GM12878 (cell line): ENCODE measurements at regions not wholly inside any gene's neighbourhood (a gene's known extent, or its start where the extent isn't known, plus 50 kb on each side); places are given as distances from the start of the nearest gene placed in this dataset.

Experiments
- ATAC-seq: fragments of 200-7000 bp; cut with Tn5 transposase; 3 replicates; pipeline ENCODE4 v1.9.1; 2020; ENCODE audit warnings: mild to moderate bottlenecking, moderate library complexity
- BruUV-seq: library from RNA; stranded (reverse); fragments of 400-500 nt; replicated peaks from 2 replicates; lab custom pipeline; 2021; lab: Mats Ljungman, UMichigan
- CTCF ChIA-PET: fragments of 300-600 bp; sonication (Branson Sonifier 250); formaldehyde crosslinking; extraction: SDS; loops from one replicate; lab custom pipeline; 2021; ENCODE audit warnings: inconsistent platforms; lab: Yijun Ruan, JAX
- POLR2A ChIA-PET: fragments of 350-600 bp; formaldehyde crosslinking; extraction: SDS; loops from one replicate; lab custom pipeline; 2021; ENCODE audit warnings: inconsistent platforms; lab: Charles Lee
- RAD21 ChIA-PET: fragments of 300-600 bp; sonication (Branson Sonifier 250); formaldehyde crosslinking; loops from one replicate; lab custom pipeline; 2023; ENCODE audit warnings: antibody characterized with exemption; ENCODE audit not compliant: unreplicated experiment; lab: Charles Lee
- SMC1A ChIA-PET: fragments of 300-600 bp; sonication (Branson Sonifier 250); formaldehyde crosslinking; loops from one replicate; lab custom pipeline; 2023; ENCODE audit not compliant: unreplicated experiment, uncharacterized antibody; lab: Charles Lee
- DNase-seq: peaks from one replicate; pipeline ENCODE4 v3.0.0-alpha.2; 2011; ENCODE audit warnings: low read depth, low spot score
- FAIRE-seq: peaks from 3 replicates; lab custom pipeline; 2011; peaks lifted over from hg19 to GRCh38; lab: Jason Lieb, UNC
- H2AFZ ChIP-seq: 2 replicates; pipeline ENCODE4 v1.6.0; 2011; ENCODE audit warnings: low read depth, low read length, control low read depth; ENCODE audit not compliant: control insufficient read depth
- H3K27ac ChIP-seq: 2 replicates; pipeline ENCODE4 v1.5.1; 2011; ENCODE audit warnings: control low read depth; ENCODE audit not compliant: control insufficient read depth, insufficient read depth
- H3K27me3 ChIP-seq, 2 experiments: replicated peaks in 1 of 2; 2 replicates each; pipeline versions ENCODE4 v1.6.0 to v1.6.1; 2011; ENCODE audit warnings: low read length in 1 of 2; ENCODE audit not compliant: control insufficient read depth in 2 of 2, insufficient read depth in 2 of 2
- H3K36me3 ChIP-seq, 2 experiments: 2 replicates each; pipeline ENCODE4 v1.5.1; 2011; ENCODE audit warnings: low read length in 1 of 2; ENCODE audit not compliant: control insufficient read depth in 2 of 2, insufficient read depth in 2 of 2
- H3K4me1 ChIP-seq: 2 replicates; pipeline ENCODE4 v1.6.1; 2011; ENCODE audit warnings: mild to moderate bottlenecking, low read length, moderate library complexity, mixed read lengths; ENCODE audit not compliant: control insufficient read depth, insufficient read depth
- H3K4me2 ChIP-seq: 2 replicates; pipeline ENCODE4 v1.6.0; 2011; ENCODE audit warnings: control low read depth; ENCODE audit not compliant: control insufficient read depth, insufficient read depth
- H3K4me3 ChIP-seq: fragments of 200-600 bp; sonication (generic); 2 replicates; pipeline ENCODE4 v1.5.1; 2016
- H3K79me2 ChIP-seq: 2 replicates; pipeline ENCODE4 v1.6.0; 2011; ENCODE audit warnings: low read length; ENCODE audit not compliant: control insufficient read depth, insufficient read depth
- H3K9ac ChIP-seq: 2 replicates; pipeline ENCODE4 v1.8.0; 2011; ENCODE audit warnings: low read length, control low read depth, mixed read lengths; ENCODE audit not compliant: control insufficient read depth, insufficient read depth
- H3K9me3 ChIP-seq: replicated peaks from 3 replicates; pipeline ENCODE4 v1.5.1; 2011; ENCODE audit warnings: mild to moderate bottlenecking, low read length; ENCODE audit not compliant: control insufficient read depth, insufficient read depth
- H4K20me1 ChIP-seq: 2 replicates; pipeline ENCODE4 v1.6.0; 2011; ENCODE audit not compliant: control insufficient read depth, insufficient read depth
- BACH1 ChIP-seq: fragments of 450-650 bp; IDR thresholded peaks from 2 replicates; pipeline ENCODE4 v1.6.1; 2017; ENCODE audit warnings: mild to moderate bottlenecking, borderline replicate concordance
- IRF3 ChIP-seq: fragments of 450-650 bp; IDR thresholded peaks from 2 replicates; pipeline ENCODE4 v1.6.1; 2014; ENCODE audit warnings: mild to moderate bottlenecking
- NFYB ChIP-seq: IDR thresholded peaks from 2 replicates; pipeline ENCODE4 v1.6.1; 2011; ENCODE audit warnings: low read depth, mild to moderate bottlenecking, low read length, improper control_type of control experiment, moderate library complexity; ENCODE audit not compliant: insufficient read depth
- POLR2A ChIP-seq: IDR thresholded peaks from 2 replicates; pipeline ENCODE4 v1.6.1; 2011; ENCODE audit warnings: low read depth, mild to moderate bottlenecking, low read length
- RCOR1 ChIP-seq: conservative IDR thresholded peaks from 2 replicates; pipeline ENCODE4 v1.6.1; 2012; ENCODE audit warnings: low read depth, low read length, improper control_type of control experiment
- SMAD1 ChIP-seq: fragments of 450-650 bp; IDR thresholded peaks from 2 replicates; pipeline ENCODE4 v1.6.1; 2018; ENCODE audit warnings: mild to moderate bottlenecking, low read depth; ENCODE audit not compliant: partially characterized antibody
- SREBF2 ChIP-seq: IDR thresholded peaks from 2 replicates; pipeline ENCODE4 v1.6.1; 2012; ENCODE audit warnings: mild to moderate bottlenecking, low read length
- SRF ChIP-seq, 2 experiments: IDR thresholded peaks; 2 replicates each; pipeline ENCODE4 v1.6.1; 2011; ENCODE audit warnings: low read depth in 2 of 2, low read length in 2 of 2, mild to moderate bottlenecking in 1 of 2, moderate library complexity in 1 of 2
- WGBS: methylation state at CpG from one replicate; pipeline ENCODE4 v1.1.6; 2016; ENCODE audit warnings: low lambda C conversion rate; ENCODE audit not compliant: insufficient replicate concordance, insufficient coverage; ENCODE audit errors: missing lambda C conversion rate; 5-methylcytosine and 5-hydroxymethylcytosine counted together
- in situ Hi-C: fragments of 300-500 bp; cut with MboI; formaldehyde crosslinking; loops from 9 replicates; pipeline ENCODE4 v1.14.3; 2018; ENCODE audit warnings: mixed read lengths
- intact Hi-C: fragments of 100-400 bp; cut with micrococcal nuclease; formaldehyde crosslinking; loops from one replicate; pipeline ENCODE4 v1.14.2; 2022; ENCODE audit not compliant: unreplicated experiment
- TF ChIP-seq, protein P1 (sequence below): IDR thresholded peaks from 2 replicates; pipeline ENCODE4 v1.6.1; 2011; ENCODE audit warnings: borderline replicate concordance, low read depth, mild to moderate bottlenecking, moderate library complexity, mixed read lengths, low read length; ENCODE audit not compliant: insufficient read depth; ENCODE audit errors: extremely low read length

DNA sequence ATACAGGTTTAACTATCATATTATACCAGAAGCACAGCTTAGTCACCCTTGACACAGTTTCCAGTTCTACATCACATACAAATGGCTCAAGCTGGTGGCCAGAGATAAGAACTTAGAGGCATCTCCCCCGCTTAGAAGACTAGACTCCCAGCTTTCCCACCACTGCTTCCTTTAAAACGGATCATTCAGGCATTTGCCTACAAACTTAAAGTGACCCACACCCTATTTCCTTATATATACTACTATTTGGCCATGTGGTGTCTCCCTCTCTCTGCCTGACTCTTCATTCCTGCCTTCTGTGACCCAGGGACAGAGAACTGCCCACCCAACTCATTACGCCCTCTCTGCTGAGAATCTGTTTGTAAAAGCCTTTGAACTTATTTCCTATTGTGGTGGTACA is 781.2 kb upstream of the DIAPH2 start:
- intact Hi-C loops (no loop called here), in situ Hi-C loops (no loop called here)
- POLR2A ChIA-PET, result no interaction called here
- Histone ChIP-seq H3K9me3 (no peaks in the 10 kb centered on the region), H2AFZ (no peak overlapping the region), H3K79me2 (no peaks in the 10 kb centered on the region), H3K27ac (no peak overlapping the region), H3K4me2 (no peak overlapping the region), H3K4me3 (no peak overlapping the region), H3K36me3 (no peaks in the 10 kb centered on the region), H3K27me3 (no peaks in the 10 kb centered on the region), H3K4me1 (no peaks in the 10 kb centered on the region), H4K20me1 (no peaks in the 10 kb centered on the region)
- SMC1A ChIA-PET, result no interaction called here
- DNase-seq (no peak), ATAC-seq (no peak), FAIRE-seq (no peak)
- RAD21 ChIA-PET, result no interaction called here
- 0% methylated on average over 3 of the region's 3 CpGs for WGBS
- CTCF ChIA-PET, result interaction anchor here (1.0 kb wide), 1 partner anchor 10 kb away, joined by 3 read pairs; no protein-coding TSS in a partner anchor
- BruUV-seq, result no TSS peak
- TF ChIP-seq, protein P1, sequence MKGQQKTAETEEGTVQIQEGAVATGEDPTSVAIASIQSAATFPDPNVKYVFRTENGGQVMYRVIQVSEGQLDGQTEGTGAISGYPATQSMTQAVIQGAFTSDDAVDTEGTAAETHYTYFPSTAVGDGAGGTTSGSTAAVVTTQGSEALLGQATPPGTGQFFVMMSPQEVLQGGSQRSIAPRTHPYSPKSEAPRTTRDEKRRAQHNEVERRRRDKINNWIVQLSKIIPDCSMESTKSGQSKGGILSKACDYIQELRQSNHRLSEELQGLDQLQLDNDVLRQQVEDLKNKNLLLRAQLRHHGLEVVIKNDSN, result no peak
- TF ChIP-seq SMAD1 (no peak), IRF3 (no peak), RCOR1 (no peak), SRF (IDR thresholded peaks at IDR 0.05; ENCODE audit: low read depth in 2 of 2, low read length in 2 of 2) (no peak), NFYB (no peak), POLR2A (no peak), SREBF2 (no peak), BACH1 (no peak)
- TF ChIP-seq, all 136 proteins: peak for 0
- no peak overlapping the region for H3K9ac ChIP-seq
